GM10266 (cell line): ENCODE measurements at regions not wholly inside any gene's neighbourhood (a gene's known extent, or its start where the extent isn't known, plus 50 kb on each side); places are given as distances from the start of the nearest gene placed in this dataset.

Experiments used
- DNase-seq: peaks from one replicate; pipeline ENCODE4 v3.0.0; 2012; ENCODE audit errors: extremely low spot score
- TF ChIP-seq, protein P1 (sequence below): IDR thresholded peaks from 2 replicates; pipeline ENCODE4 v1.5.1; 2012; ENCODE audit warnings: mild to moderate bottlenecking, low read depth; ENCODE audit not compliant: control insufficient read depth, insufficient read depth; ENCODE audit errors: missing control alignments

DNA sequence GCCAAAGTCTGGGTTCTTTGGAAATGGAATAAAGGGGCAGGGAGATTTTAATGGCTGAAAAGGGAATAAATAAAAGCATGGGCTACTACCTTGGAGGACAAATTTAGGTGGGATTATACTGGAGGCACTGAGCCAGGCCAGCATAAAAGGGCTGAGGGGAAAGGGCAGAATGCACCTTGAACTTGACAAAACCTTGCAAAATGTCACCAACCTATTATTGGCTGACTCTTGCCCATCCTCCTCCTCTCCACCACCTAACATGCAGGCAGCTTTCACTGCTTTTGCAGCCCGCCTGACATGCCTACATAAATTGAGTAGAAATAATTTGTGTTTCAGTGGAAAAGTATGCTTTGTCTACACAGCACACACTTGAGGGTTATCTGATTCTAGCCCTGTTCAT is 65.3 kb upstream of the ABLIM1 start:
- TF ChIP-seq, protein P1, sequence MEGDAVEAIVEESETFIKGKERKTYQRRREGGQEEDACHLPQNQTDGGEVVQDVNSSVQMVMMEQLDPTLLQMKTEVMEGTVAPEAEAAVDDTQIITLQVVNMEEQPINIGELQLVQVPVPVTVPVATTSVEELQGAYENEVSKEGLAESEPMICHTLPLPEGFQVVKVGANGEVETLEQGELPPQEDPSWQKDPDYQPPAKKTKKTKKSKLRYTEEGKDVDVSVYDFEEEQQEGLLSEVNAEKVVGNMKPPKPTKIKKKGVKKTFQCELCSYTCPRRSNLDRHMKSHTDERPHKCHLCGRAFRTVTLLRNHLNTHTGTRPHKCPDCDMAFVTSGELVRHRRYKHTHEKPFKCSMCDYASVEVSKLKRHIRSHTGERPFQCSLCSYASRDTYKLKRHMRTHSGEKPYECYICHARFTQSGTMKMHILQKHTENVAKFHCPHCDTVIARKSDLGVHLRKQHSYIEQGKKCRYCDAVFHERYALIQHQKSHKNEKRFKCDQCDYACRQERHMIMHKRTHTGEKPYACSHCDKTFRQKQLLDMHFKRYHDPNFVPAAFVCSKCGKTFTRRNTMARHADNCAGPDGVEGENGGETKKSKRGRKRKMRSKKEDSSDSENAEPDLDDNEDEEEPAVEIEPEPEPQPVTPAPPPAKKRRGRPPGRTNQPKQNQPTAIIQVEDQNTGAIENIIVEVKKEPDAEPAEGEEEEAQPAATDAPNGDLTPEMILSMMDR: no peak

DNA sequence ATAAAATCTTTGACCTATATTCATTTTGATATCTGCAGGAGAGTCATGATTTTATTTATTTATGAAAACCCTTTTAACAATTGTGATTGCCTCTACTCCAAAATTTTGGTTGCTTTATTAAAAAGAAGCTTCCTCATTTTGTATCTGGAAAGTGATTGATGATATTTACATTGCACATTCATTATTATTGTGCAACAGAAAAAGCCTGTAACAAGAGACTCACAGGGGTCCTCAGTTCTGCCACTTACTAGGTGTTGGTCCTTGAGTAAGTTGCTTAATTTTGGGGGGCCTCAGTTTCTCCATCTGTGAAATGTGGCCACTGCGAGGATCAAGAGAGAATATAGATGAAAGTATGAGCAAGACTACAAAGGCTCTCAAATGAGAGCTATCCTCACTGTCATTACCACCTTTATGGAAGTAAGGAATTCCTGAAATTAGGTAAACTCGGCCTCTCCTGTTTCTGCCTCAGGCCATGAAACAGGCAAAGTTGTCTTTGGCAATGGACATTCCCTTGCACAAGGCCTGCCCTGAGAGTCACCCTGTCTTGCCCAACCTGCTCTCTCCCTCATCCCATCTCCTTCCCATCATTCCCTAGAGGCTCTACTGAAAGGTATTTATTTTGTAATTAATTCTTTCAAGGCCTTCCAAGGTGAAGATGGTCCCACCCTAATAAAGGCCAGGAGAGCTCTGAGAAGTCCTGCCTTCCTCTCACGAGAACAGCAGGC is 66.1 kb upstream of the ABLIM1 start:
- DNase-seq: no peak
- TF ChIP-seq, protein P1: no peak

More for the DNA sequence above, 65.3 kb upstream of the ABLIM1 start:
- DNase-seq: no peak

- no peak for DNase-seq
- TF ChIP-seq, protein P1: no peak
Observed at GRCh38 chr10:114724716-114725106, 66.6 kb upstream of the ABLIM1 start.

- DNase-seq: no peak
- TF ChIP-seq, protein P1: no peak
Observed at GRCh38 chr10:114726820-114727271, 68.8 kb upstream of the ABLIM1 start.

DNA sequence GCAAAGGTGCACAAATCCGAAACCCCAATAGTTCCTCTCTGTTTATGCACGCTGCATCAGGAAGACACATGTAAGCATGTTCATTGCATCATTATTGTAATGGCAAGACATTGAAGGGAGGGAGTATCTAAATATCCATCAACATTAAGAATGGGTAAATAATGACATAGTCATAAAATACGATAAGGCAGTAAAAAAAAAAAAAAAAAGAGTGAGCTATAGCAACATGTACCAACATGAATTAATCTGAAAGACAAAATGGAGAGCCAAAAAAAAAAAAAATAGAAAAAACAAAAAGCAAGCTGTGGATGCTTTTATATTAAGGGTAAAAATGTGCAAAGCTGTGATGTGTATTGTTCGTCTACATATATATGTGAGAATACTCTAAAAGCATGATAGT is 70.2 kb upstream of the ABLIM1 start:
- DNase-seq: no peak
- TF ChIP-seq, protein P1: no peak

DNA sequence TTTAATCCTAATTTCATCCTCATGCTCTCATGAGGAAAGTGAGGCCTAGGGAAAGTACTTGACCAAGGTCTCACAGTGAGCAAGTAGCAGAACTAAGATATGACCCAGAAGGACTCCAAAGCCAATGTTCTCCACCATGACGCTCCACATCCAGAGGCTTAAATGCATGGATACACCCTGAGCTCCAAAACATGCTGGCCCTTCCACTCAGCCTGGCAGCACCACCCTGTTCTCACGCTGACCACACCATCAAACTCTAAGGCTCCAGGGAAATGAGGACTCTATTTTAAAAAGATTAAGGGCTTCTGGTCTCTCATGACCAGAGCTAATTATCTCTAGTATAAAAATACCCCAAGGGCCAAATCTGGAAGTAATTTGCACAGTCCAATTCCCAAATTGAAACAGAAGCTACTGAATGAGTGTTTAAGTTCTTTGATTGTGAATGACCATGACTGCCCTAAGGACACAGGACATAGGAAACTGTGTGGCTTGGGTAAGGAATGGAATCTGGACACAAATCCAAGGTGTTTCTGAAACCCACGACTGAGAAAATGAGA is 71.1 kb upstream of the ABLIM1 start:
- TF ChIP-seq, protein P1: no peak
- DNase-seq: no peak

- no peak for DNase-seq
- TF ChIP-seq, protein P1: no peak
Observed at GRCh38 chr10:114730291-114730690, 72.2 kb upstream of the ABLIM1 start.
